ENCODE measurements at regions not wholly inside any gene's neighbourhood (a gene's known extent, or its start where the extent isn't known, plus 50 kb on each side); places are given as distances from the start of the nearest gene placed in this dataset.

- no peak for DNase-seq (ENCODE audit: low spot score)
These were observed 395.9 kb upstream of the CADM1 start for GRCh38 chr11:115900111-115900510.

GRCh38 chr11:115897707-115898106, 393.5 kb upstream of the CADM1 start:
- DNase-seq (ENCODE audit: low spot score), result no peak

- DNase-seq (ENCODE audit: low spot score), result no peak
These were observed 391.9 kb upstream of the CADM1 start for GRCh38 chr11:115896084-115896483.

GRCh38 chr11:115895594-115895993, 391.4 kb upstream of the CADM1 start:
- DNase-seq (ENCODE audit: low spot score), result no peak

- no peak for DNase-seq (ENCODE audit: low spot score)
These were observed 390.0 kb upstream of the CADM1 start for GRCh38 chr11:115894176-115894575.

GRCh38 chr11:115893461-115894099, 389.4 kb upstream of the CADM1 start:
- DNase-seq (ENCODE audit: low spot score), result no peak

GRCh38 chr11:115892016-115892415, 387.8 kb upstream of the CADM1 start:
- no peak for DNase-seq (ENCODE audit: low spot score)

GRCh38 chr11:115891581-115891980, 387.4 kb upstream of the CADM1 start:
- DNase-seq (ENCODE audit: low spot score), result no peak

- DNase-seq (ENCODE audit: low spot score), result no peak
These were observed 386.3 kb upstream of the CADM1 start for GRCh38 chr11:115890500-115890899.

GRCh38 chr11:115889712-115890111, 385.5 kb upstream of the CADM1 start:
- DNase-seq (ENCODE audit: low spot score), result no peak

GRCh38 chr11:115887727-115888126, 383.5 kb upstream of the CADM1 start:
- no peak for DNase-seq (ENCODE audit: low spot score)

GRCh38 chr11:115887316-115887715, 383.1 kb upstream of the CADM1 start:
- DNase-seq (ENCODE audit: low spot score), result no peak

GRCh38 chr11:115886422-115886733, 382.2 kb upstream of the CADM1 start:
- DNase-seq (ENCODE audit: low spot score), result no peak

GRCh38 chr11:115885535-115886421, 381.6 kb upstream of the CADM1 start:
- DNase-seq (ENCODE audit: low spot score), result no peak

- DNase-seq (ENCODE audit: low spot score), result no peak
These were observed 380.8 kb upstream of the CADM1 start for GRCh38 chr11:115884800-115885534.

GRCh38 chr11:115874843-115875242, 370.6 kb upstream of the CADM1 start:
- DNase-seq (ENCODE audit: low spot score), result no peak

GRCh38 chr11:115873813-115874212, 369.6 kb upstream of the CADM1 start:
- DNase-seq (ENCODE audit: low spot score), result no peak

GRCh38 chr11:115872416-115872815, 368.2 kb upstream of the CADM1 start:
- no peak for DNase-seq (ENCODE audit: low spot score)

- DNase-seq (ENCODE audit: low spot score), result no peak
These were observed 367.0 kb upstream of the CADM1 start for GRCh38 chr11:115871161-115871760.

- no peak for DNase-seq (ENCODE audit: low spot score)
These were observed 365.7 kb upstream of the CADM1 start for GRCh38 chr11:115869780-115870431.

- no peak for DNase-seq (ENCODE audit: low spot score)
These were observed 364.9 kb upstream of the CADM1 start for GRCh38 chr11:115869131-115869530.

- DNase-seq (ENCODE audit: low spot score), result no peak
These were observed 356.0 kb upstream of the CADM1 start for GRCh38 chr11:115860246-115860645.
